H1 (cell line): ENCODE measurements at regions not wholly inside any gene's neighbourhood (a gene's known extent, or its start where the extent isn't known, plus 50 kb on each side); places are given as distances from the start of the nearest gene placed in this dataset.

Source experiments
- CTCF ChIA-PET: fragments of 300-600 bp; sonication (Branson Sonifier 250); formaldehyde crosslinking; loops from one replicate; lab custom pipeline; 2021; ENCODE audit not compliant: partially characterized antibody; lab: Charles Lee
- POLR2A ChIA-PET: fragments of 300-600 bp; sonication (Branson Sonifier 250); formaldehyde crosslinking; loops from one replicate; lab custom pipeline; 2021; ENCODE audit warnings: inconsistent platforms; ENCODE audit not compliant: partially characterized antibody; lab: Charles Lee
- DNase-seq, 2 experiments: peaks; one replicate each; pipeline versions ENCODE4 v3.0.0 to v3.0.0-alpha.2; 2010 to 2022; ENCODE audit warnings: low spot score in 2 of 2, low read depth in 1 of 2, mixed read lengths in 1 of 2
- FAIRE-seq: peaks from 2 replicates; lab custom pipeline; 2011; peaks lifted over from hg19 to GRCh38; lab: Jason Lieb, UNC
- H2AFZ ChIP-seq: 2 replicates; pipeline ENCODE4 v1.8.1; 2012; ENCODE audit warnings: low read length, inconsistent platforms
- H2AK5ac ChIP-seq: 2 replicates; pipeline ENCODE4 v1.6.1; 2013; ENCODE audit warnings: low read depth, low read length
- H2BK120ac ChIP-seq: replicated peaks from 2 replicates; pipeline ENCODE3; 2013; ENCODE audit warnings: low read depth, low read length, inconsistent platforms
- H2BK12ac ChIP-seq: 2 replicates; pipeline ENCODE4 v1.6.1; 2013; ENCODE audit warnings: low read depth, low read length
- H2BK15ac ChIP-seq: 2 replicates; pipeline ENCODE4 v1.6.1; 2013; ENCODE audit warnings: low read length
- H2BK20ac ChIP-seq: 2 replicates; pipeline ENCODE4 v1.6.1; 2013; ENCODE audit warnings: low read length
- H2BK5ac ChIP-seq: 2 replicates; pipeline ENCODE4 v1.6.1; 2013; ENCODE audit warnings: low read depth, low read length
- H3K14ac ChIP-seq: 2 replicates; pipeline ENCODE4 v1.6.1; 2013; ENCODE audit warnings: inconsistent platforms; ENCODE audit not compliant: insufficient read length
- H3K18ac ChIP-seq: 2 replicates; pipeline ENCODE4 v1.6.1; 2013; ENCODE audit warnings: low read length; ENCODE audit errors: extremely low read depth
- H3K23ac ChIP-seq: 2 replicates; pipeline ENCODE4 v1.6.1; 2013; ENCODE audit warnings: inconsistent platforms; ENCODE audit not compliant: insufficient read length
- H3K23me2 ChIP-seq: 2 replicates; pipeline ENCODE4 v1.6.1; 2013; ENCODE audit warnings: low read depth, low read length
- H3K27ac ChIP-seq: 2 replicates; pipeline ENCODE4 v1.6.1; 2011; ENCODE audit warnings: low read depth, low read length, inconsistent platforms
- H3K27me3 ChIP-seq, 4 experiments: replicated peaks in 1 of 4; 1 replicate in 1 of 4; 2 replicates in 3 of 4; pipeline versions ENCODE4 v1.6.1 to v1.8.1; 2011 to 2013; ENCODE audit warnings: low read length in 3 of 4, mild to moderate bottlenecking in 3 of 4, inconsistent platforms in 2 of 4, mixed read lengths in 2 of 4, moderate library complexity in 1 of 4; ENCODE audit not compliant: control insufficient read depth in 3 of 4, insufficient read depth in 3 of 4; ENCODE audit errors: extremely low read depth in 1 of 4
- H3K36me3 ChIP-seq, 4 experiments: 2 replicates each; pipeline versions ENCODE4 v1.6.1 to v1.8.1; 2011 to 2013; ENCODE audit warnings: mild to moderate bottlenecking in 4 of 4, low read length in 3 of 4, moderate library complexity in 2 of 4, control low read depth in 1 of 4, inconsistent platforms in 1 of 4; ENCODE audit not compliant: insufficient read depth in 4 of 4, control insufficient read depth in 2 of 4
- H3K4ac ChIP-seq: replicated peaks from 2 replicates; pipeline ENCODE3; 2013; ENCODE audit warnings: low read length, low read depth, mixed read lengths, inconsistent platforms; ENCODE audit not compliant: insufficient read length
- H3K4me1 ChIP-seq, 4 experiments: replicated peaks in 1 of 4; 1 replicate in 1 of 4; 2 replicates in 3 of 4; pipeline versions ENCODE4 v1.6.1 to v1.8.1; 2011 to 2013; ENCODE audit warnings: low read length in 3 of 4, inconsistent platforms in 2 of 4, mixed read lengths in 1 of 4; ENCODE audit not compliant: insufficient read depth in 4 of 4, control insufficient read depth in 3 of 4
- H3K4me2 ChIP-seq, 2 experiments: 2 replicates each; pipeline versions ENCODE4 v1.6.1 to v1.8.1; 2011 to 2013; ENCODE audit warnings: low read depth in 2 of 2, low read length in 2 of 2, control low read depth in 1 of 2, inconsistent platforms in 1 of 2, mild to moderate bottlenecking in 1 of 2; ENCODE audit not compliant: insufficient read depth in 1 of 2
- H3K4me3 ChIP-seq, 4 experiments: fragments of 200-600, 300-600 bp in 1 of 4; sonication (generic), shearing (Covaris generic), sonication (Bioruptor Twin) in 1 of 4; 2 replicates each; pipeline versions ENCODE4 v1.5.1 to v1.8.1; 2011 to 2016; ENCODE audit warnings: low read length in 4 of 4, low read depth in 3 of 4, control low read depth in 2 of 4, inconsistent platforms in 2 of 4, mild to moderate bottlenecking in 2 of 4, mixed read lengths in 1 of 4, moderate library complexity in 1 of 4; ENCODE audit not compliant: insufficient read depth in 2 of 4; ENCODE audit errors: extremely low read depth in 1 of 4
- H3K56ac ChIP-seq: replicated peaks from 2 replicates; pipeline ENCODE3; 2013; ENCODE audit warnings: low read depth, mild to moderate bottlenecking, mixed read lengths, low read length, inconsistent platforms; ENCODE audit not compliant: insufficient read length
- H3K79me1 ChIP-seq: 2 replicates; pipeline ENCODE4 v1.6.1; 2013; ENCODE audit warnings: low read depth, low read length, control low read depth
- H3K79me2 ChIP-seq, 2 experiments: 2 replicates each; pipeline versions ENCODE4 v1.6.1 to v1.8.1; 2012 to 2013; ENCODE audit warnings: low read length in 2 of 2, mild to moderate bottlenecking in 2 of 2, inconsistent platforms in 1 of 2; ENCODE audit not compliant: insufficient read depth in 2 of 2, control insufficient read depth in 1 of 2
- H3K9ac ChIP-seq, 4 experiments: replicated peaks in 1 of 4; 1 replicate in 1 of 4; 2 replicates in 3 of 4; pipeline versions ENCODE4 v1.6.1 to v1.8.1; 2011 to 2013; ENCODE audit warnings: low read depth in 3 of 4, low read length in 3 of 4, control low read depth in 2 of 4, mild to moderate bottlenecking in 2 of 4, moderate library complexity in 2 of 4, inconsistent platforms in 1 of 4; ENCODE audit errors: extremely low read depth in 1 of 4
- H3K9me3 ChIP-seq, 2 experiments: 2 replicates each; pipeline versions ENCODE4 v1.6.1 to v1.8.1; 2012 to 2013; ENCODE audit warnings: mild to moderate bottlenecking in 2 of 2, moderate library complexity in 2 of 2, control low read depth in 1 of 2, inconsistent platforms in 1 of 2, low read depth in 1 of 2, low read length in 1 of 2, mixed read lengths in 1 of 2; ENCODE audit not compliant: insufficient read depth in 2 of 2
- H4K20me1 ChIP-seq, 2 experiments: replicated peaks in 1 of 2; 2 replicates each; pipeline versions ENCODE3 to v1.8.1; 2011 to 2013; ENCODE audit warnings: inconsistent platforms in 2 of 2, low read length in 2 of 2, mild to moderate bottlenecking in 1 of 2; ENCODE audit not compliant: insufficient read depth in 2 of 2, control insufficient read depth in 1 of 2
- H4K5ac ChIP-seq: 2 replicates; pipeline ENCODE4 v1.6.1; 2013; ENCODE audit warnings: low read length, low read depth, mixed read lengths, inconsistent platforms; ENCODE audit not compliant: insufficient read length
- H4K8ac ChIP-seq: 2 replicates; pipeline ENCODE4 v1.8.0; 2013; ENCODE audit warnings: mild to moderate bottlenecking, moderate library complexity, low read length, inconsistent platforms; ENCODE audit not compliant: insufficient read depth; ENCODE audit errors: extremely low read depth
- H4K91ac ChIP-seq: replicated peaks from 2 replicates; pipeline ENCODE3; 2013; ENCODE audit warnings: low read length, mixed read lengths, inconsistent platforms; ENCODE audit not compliant: insufficient read length
- BACH1 ChIP-seq: IDR thresholded peaks from 2 replicates; pipeline ENCODE4 v1.6.1; 2012; ENCODE audit warnings: low read length, improper control_type of control experiment
- BRCA1 ChIP-seq: IDR thresholded peaks from 2 replicates; pipeline ENCODE4 v1.6.1; 2012; ENCODE audit warnings: low read depth, low read length, improper control_type of control experiment
- CTBP2 ChIP-seq: IDR thresholded peaks from 2 replicates; pipeline ENCODE4 v1.7.0; 2011; ENCODE audit warnings: borderline replicate concordance, mild to moderate bottlenecking, moderate library complexity, mixed read lengths, low read length; ENCODE audit not compliant: insufficient read depth, insufficient read length
- PHF8 ChIP-seq: fragments of 200-600 bp; sonication (generic); conservative IDR thresholded peaks from 2 replicates; pipeline ENCODE4 v1.7.1; 2012; ENCODE audit warnings: low read depth, mild to moderate bottlenecking, inconsistent platforms, low read length, moderate library complexity
- POLR2AphosphoS5 ChIP-seq: IDR thresholded peaks from 2 replicates; pipeline ENCODE4 v1.6.1; 2011; ENCODE audit warnings: low read depth, low read length
- SRF ChIP-seq: IDR thresholded peaks from 2 replicates; pipeline ENCODE4 v1.6.1; 2011; ENCODE audit warnings: mild to moderate bottlenecking, low read depth, low read length, moderate library complexity
- TCF12 ChIP-seq: IDR thresholded peaks from 2 replicates; pipeline ENCODE4 v1.6.1; 2011; ENCODE audit warnings: low read depth, mild to moderate bottlenecking, low read length
- WGBS, 2 experiments: shearing (Covaris generic) in 1 of 2; methylation state at CpG; one replicate each; pipeline versions ENCODE4 v1.1.6 to v1.1.7; 2013 to 2015; ENCODE audit warnings: low lambda C conversion rate in 2 of 2, mixed read lengths in 2 of 2, inconsistent platforms in 1 of 2, low coverage in 1 of 2, missing lambda C conversion rate in 1 of 2; ENCODE audit not compliant: insufficient replicate concordance in 2 of 2, insufficient coverage in 1 of 2, insufficient read length in 1 of 2; ENCODE audit errors: extremely low coverage in 1 of 2, missing lambda C conversion rate in 1 of 2; 5-methylcytosine and 5-hydroxymethylcytosine counted together
- TF ChIP-seq, protein P1 (sequence below): IDR thresholded peaks from 2 replicates; pipeline ENCODE4 v1.6.1; 2011; ENCODE audit warnings: low read length, improper control_type of control experiment

- Histone ChIP-seq H3K27me3 (no peaks in the 10 kb centered on the region), H3K4me3 (no peak overlapping the region), H3K36me3 (no peaks in the 10 kb centered on the region), H4K8ac (no peak overlapping the region), H2BK20ac (no peak overlapping the region), H3K14ac (no peak overlapping the region), H3K23ac (no peak overlapping the region), H2BK15ac (no peak overlapping the region), H3K27ac (no peak overlapping the region), H3K79me1 (no peaks in the 10 kb centered on the region), H3K4me2 (no peak overlapping the region), H2BK5ac (no peak overlapping the region), H3K23me2 (no peaks in the 10 kb centered on the region), H4K5ac (no peak overlapping the region), H2BK120ac (no peak overlapping the region), H2AFZ (no peak overlapping the region), H3K4ac (no peak overlapping the region), H3K18ac (no peak overlapping the region), H2AK5ac (no peak overlapping the region), H3K9ac (no peak overlapping the region), H3K9me3 (no peaks in the 10 kb centered on the region), H3K56ac (no peak overlapping the region), H2BK12ac (no peak overlapping the region), H3K4me1 (no peaks in the 10 kb centered on the region), H4K20me1 (no peaks in the 10 kb centered on the region), H3K79me2 (no peaks in the 10 kb centered on the region), H4K91ac (no peak overlapping the region)
- FAIRE-seq (no peak), DNase-seq (no peak)
- POLR2A ChIA-PET = no interaction called here
- TF ChIP-seq CTBP2 = no peak
- TF ChIP-seq PHF8 = no peak
- no peak for TF ChIP-seq TCF12
- TF ChIP-seq SRF = no peak
- no peak for TF ChIP-seq BACH1
- TF ChIP-seq, protein P1, sequence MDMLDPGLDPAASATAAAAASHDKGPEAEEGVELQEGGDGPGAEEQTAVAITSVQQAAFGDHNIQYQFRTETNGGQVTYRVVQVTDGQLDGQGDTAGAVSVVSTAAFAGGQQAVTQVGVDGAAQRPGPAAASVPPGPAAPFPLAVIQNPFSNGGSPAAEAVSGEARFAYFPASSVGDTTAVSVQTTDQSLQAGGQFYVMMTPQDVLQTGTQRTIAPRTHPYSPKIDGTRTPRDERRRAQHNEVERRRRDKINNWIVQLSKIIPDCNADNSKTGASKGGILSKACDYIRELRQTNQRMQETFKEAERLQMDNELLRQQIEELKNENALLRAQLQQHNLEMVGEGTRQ = no peak
- TF ChIP-seq POLR2AphosphoS5 = no peak
- TF ChIP-seq BRCA1 = no peak
- CTCF ChIA-PET = interaction anchor here (0.6 to 2.5 kb wide), 7 partner anchors 14 to 668 kb away, joined by 3 to 19 read pairs (median 3); no protein-coding TSS in a partner anchor
- 87% methylated on average over 3 of the region's 3 CpGs; no CpG with 5 or more reads in 1 of the 2 experiments for WGBS, 2 experiments
These were observed 264.0 kb upstream of the CAMK1G start for GRCh38 chr1:209319549-209319948.
